ENCODE measurements at regions not wholly inside any gene's neighbourhood (a gene's known extent, or its start where the extent isn't known, plus 50 kb on each side); places are given as distances from the start of the nearest gene placed in this dataset.

GRCh38 chr2:105604938-105605337, 139.8 kb upstream of the NCK2 start:
- H3K4me1 ChIP-seq = peaks cover 13 to 22% (median 17%) of the 10 kb centered on the region in 4 donors
- no peaks in the 10 kb centered on the region for H3K27me3 ChIP-seq
- peak overlapping the region; percentile 61 to 76 (median 74) for H3K27ac ChIP-seq (replicated peaks in 1 of 4)
- no peaks in the 10 kb centered on the region for H3K36me3 ChIP-seq
- H3K9me3 ChIP-seq = no peaks in the 10 kb centered on the region
- intact Hi-C loops (cut with DNase I) = no loop called here
- TF ChIP-seq POLR2AphosphoS5 (IDR thresholded peaks at IDR 0.05) = peak; percentile 46
- peak; percentile 37 for TF ChIP-seq EP300 (IDR thresholded peaks at IDR 0.05)
- no peak for TF ChIP-seq CTCF (IDR thresholded peaks at IDR 0.05)
- no peak for TF ChIP-seq POLR2A (IDR thresholded peaks at IDR 0.05; ENCODE audit: low read depth)
- DNase-seq (ENCODE audit: extremely low spot score) = no peak
- 24% methylated on average over 3 of the region's 3 CpGs for WGBS
- H3K4me3 ChIP-seq = peak overlapping the region in 1 of 4 donors; percentile 26

GRCh38 chr2:105600949-105601794, 143.5 kb upstream of the NCK2 start:
- H3K9me3 ChIP-seq = no peaks in the 10 kb centered on the region
- DNase-seq (ENCODE audit: extremely low spot score) = no peak
- no peaks in the 10 kb centered on the region for H3K36me3 ChIP-seq
- H3K4me1 ChIP-seq = peaks cover 13 to 21% (median 17%) of the 10 kb centered on the region in 4 donors
- no peak overlapping the region for H3K27ac ChIP-seq (replicated peaks in 1 of 4)
- WGBS = 96% methylated on average over 8 of the region's 8 CpGs
- H3K4me3 ChIP-seq = no peak overlapping the region
- no peak for TF ChIP-seq POLR2A (IDR thresholded peaks at IDR 0.05; ENCODE audit: low read depth)
- no peak for TF ChIP-seq POLR2AphosphoS5 (IDR thresholded peaks at IDR 0.05)
- no peak for TF ChIP-seq EP300 (IDR thresholded peaks at IDR 0.05)
- no peak for TF ChIP-seq CTCF (IDR thresholded peaks at IDR 0.05)
- H3K27me3 ChIP-seq = no peaks in the 10 kb centered on the region
- intact Hi-C loops (cut with DNase I) = no loop called here

GRCh38 chr2:105600602-105600948, 144.1 kb upstream of the NCK2 start:
- DNase-seq (ENCODE audit: extremely low spot score) = no peak
- TF ChIP-seq EP300 (IDR thresholded peaks at IDR 0.05) = no peak
- no peak for TF ChIP-seq POLR2AphosphoS5 (IDR thresholded peaks at IDR 0.05)
- TF ChIP-seq CTCF (IDR thresholded peaks at IDR 0.05) = no peak
- no peak for TF ChIP-seq POLR2A (IDR thresholded peaks at IDR 0.05; ENCODE audit: low read depth)
- Histone ChIP-seq H3K27ac (replicated peaks in 1 of 4) (no peak overlapping the region), H3K4me1 (peaks cover 12 to 15% (median 13%) of the 10 kb centered on the region in 4 donors), H3K4me3 (no peak overlapping the region), H3K27me3 (no peaks in the 10 kb centered on the region), H3K9me3 (no peaks in the 10 kb centered on the region), H3K36me3 (no peaks in the 10 kb centered on the region)
- 68% methylated on average over 6 of the region's 6 CpGs for WGBS
- intact Hi-C loops (cut with DNase I) = no loop called here

GRCh38 chr2:105600037-105600442, 144.7 kb upstream of the NCK2 start:
- Histone ChIP-seq H3K4me3 (no peak overlapping the region), H3K4me1 (peaks cover 8 to 10% (median 9%) of the 10 kb centered on the region in 4 donors), H3K36me3 (no peaks in the 10 kb centered on the region), H3K27me3 (no peaks in the 10 kb centered on the region), H3K27ac (replicated peaks in 1 of 4) (no peak overlapping the region), H3K9me3 (no peaks in the 10 kb centered on the region)
- no peak for TF ChIP-seq CTCF (IDR thresholded peaks at IDR 0.05)
- TF ChIP-seq EP300 (IDR thresholded peaks at IDR 0.05) = no peak
- no peak for TF ChIP-seq POLR2A (IDR thresholded peaks at IDR 0.05; ENCODE audit: low read depth)
- TF ChIP-seq POLR2AphosphoS5 (IDR thresholded peaks at IDR 0.05) = no peak
- no peak for DNase-seq (ENCODE audit: extremely low spot score)
- intact Hi-C loops (cut with DNase I) = no loop called here
- 84% methylated on average over 9 of the region's 9 CpGs for WGBS

All from esophagus muscularis mucosa (tissue), 4 donors.